ENCODE measurements at regions not wholly inside any gene's neighbourhood (a gene's known extent, or its start where the extent isn't known, plus 50 kb on each side); places are given as distances from the start of the nearest gene placed in this dataset.

GRCh38 chr10:30748152-30748973, 118.8 kb upstream of the LYZL2 start:
- DNase-seq (ENCODE audit: low spot score), result no peak
- H3K27me3 Mint-ChIP-seq (ENCODE audit: unreplicated experiment), result peaks cover 4% of the 10 kb centered on the region
- H3K9me3 Mint-ChIP-seq (ENCODE audit: unreplicated experiment), result no peaks in the 10 kb centered on the region
- no peak overlapping the region for H3K4me3 Mint-ChIP-seq (ENCODE audit: unreplicated experiment)
- no peak overlapping the region for H3K27ac Mint-ChIP-seq (ENCODE audit: unreplicated experiment)
- no peaks in the 10 kb centered on the region for H3K36me3 Mint-ChIP-seq (ENCODE audit: low read depth, unreplicated experiment)
- no peak for TF ChIP-seq CTCF (IDR thresholded peaks at IDR 0.05; ENCODE audit: unreplicated experiment)
- peaks cover 3% of the 10 kb centered on the region for H3K4me1 Mint-ChIP-seq (ENCODE audit: unreplicated experiment)

- Mint-ChIP-seq H3K27ac (ENCODE audit: unreplicated experiment) (no peak overlapping the region), H3K4me1 (ENCODE audit: unreplicated experiment) (peaks cover 3% of the 10 kb centered on the region), H3K9me3 (ENCODE audit: unreplicated experiment) (no peaks in the 10 kb centered on the region), H3K4me3 (ENCODE audit: unreplicated experiment) (no peak overlapping the region), H3K27me3 (ENCODE audit: unreplicated experiment) (peaks cover 4% of the 10 kb centered on the region), H3K36me3 (ENCODE audit: low read depth, unreplicated experiment) (no peaks in the 10 kb centered on the region)
- TF ChIP-seq CTCF (IDR thresholded peaks at IDR 0.05; ENCODE audit: unreplicated experiment), result no peak
- DNase-seq (ENCODE audit: low spot score), result no peak
Observed at GRCh38 chr10:30747633-30748032, 118.1 kb upstream of the LYZL2 start.

GRCh38 chr10:30745953-30746352, 116.4 kb upstream of the LYZL2 start:
- H3K27ac Mint-ChIP-seq (ENCODE audit: unreplicated experiment), result no peak overlapping the region
- no peak overlapping the region for H3K4me3 Mint-ChIP-seq (ENCODE audit: unreplicated experiment)
- TF ChIP-seq CTCF (IDR thresholded peaks at IDR 0.05; ENCODE audit: unreplicated experiment), result no peak
- H3K36me3 Mint-ChIP-seq (ENCODE audit: low read depth, unreplicated experiment), result no peaks in the 10 kb centered on the region
- H3K9me3 Mint-ChIP-seq (ENCODE audit: unreplicated experiment), result no peaks in the 10 kb centered on the region
- peaks cover 3% of the 10 kb centered on the region for H3K4me1 Mint-ChIP-seq (ENCODE audit: unreplicated experiment)
- H3K27me3 Mint-ChIP-seq (ENCODE audit: unreplicated experiment), result peaks cover 4% of the 10 kb centered on the region
- no peak for DNase-seq (ENCODE audit: low spot score)

GRCh38 chr10:30744106-30744505, 114.6 kb upstream of the LYZL2 start:
- H3K36me3 Mint-ChIP-seq (ENCODE audit: low read depth, unreplicated experiment), result no peaks in the 10 kb centered on the region
- no peaks in the 10 kb centered on the region for H3K9me3 Mint-ChIP-seq (ENCODE audit: unreplicated experiment)
- DNase-seq (ENCODE audit: low spot score), result no peak
- no peak overlapping the region for H3K27ac Mint-ChIP-seq (ENCODE audit: unreplicated experiment)
- H3K27me3 Mint-ChIP-seq (ENCODE audit: unreplicated experiment), result no peaks in the 10 kb centered on the region
- TF ChIP-seq CTCF (IDR thresholded peaks at IDR 0.05; ENCODE audit: unreplicated experiment), result no peak
- no peaks in the 10 kb centered on the region for H3K4me1 Mint-ChIP-seq (ENCODE audit: unreplicated experiment)
- H3K4me3 Mint-ChIP-seq (ENCODE audit: unreplicated experiment), result no peak overlapping the region

GRCh38 chr10:30743586-30743985, 114.0 kb upstream of the LYZL2 start:
- no peak overlapping the region for H3K27ac Mint-ChIP-seq (ENCODE audit: unreplicated experiment)
- no peak for DNase-seq (ENCODE audit: low spot score)
- no peaks in the 10 kb centered on the region for H3K9me3 Mint-ChIP-seq (ENCODE audit: unreplicated experiment)
- H3K36me3 Mint-ChIP-seq (ENCODE audit: low read depth, unreplicated experiment), result no peaks in the 10 kb centered on the region
- no peak for TF ChIP-seq CTCF (IDR thresholded peaks at IDR 0.05; ENCODE audit: unreplicated experiment)
- H3K4me3 Mint-ChIP-seq (ENCODE audit: unreplicated experiment), result no peak overlapping the region
- no peaks in the 10 kb centered on the region for H3K4me1 Mint-ChIP-seq (ENCODE audit: unreplicated experiment)
- H3K27me3 Mint-ChIP-seq (ENCODE audit: unreplicated experiment), result no peaks in the 10 kb centered on the region

All from endothelial cell (in vitro differentiated cells).